ENCODE measurements at regions not wholly inside any gene's neighbourhood (a gene's known extent, or its start where the extent isn't known, plus 50 kb on each side); places are given as distances from the start of the nearest gene placed in this dataset.

GRCh38 chr14:73785336-73785833 is 66.2 kb upstream of the PTGR2 start (continued):
- TF ChIP-seq TSHZ1 (tag by site-specific recombination; IDR thresholded peaks at IDR 0.05; ENCODE audit: borderline replicate concordance), result 0 out of 2 replicates have a peak, but pooled peaks have one; percentile 7
- peak; percentile 75 for TF ChIP-seq ZBTB48 (tag by site-specific recombination; IDR thresholded peaks at IDR 0.05)
- TF ChIP-seq ZNF629 (tag by site-specific recombination; IDR thresholded peaks at IDR 0.05), result peak; percentile 89
- peak; percentile 88 for TF ChIP-seq PRDM10 (tag by site-specific recombination; IDR thresholded peaks at IDR 0.05)
- TF ChIP-seq KLF10 (tag by site-specific recombination; IDR thresholded peaks at IDR 0.05), result 0 out of 2 replicates have a peak, but pooled peaks have one; percentile 45
- no peak for TF ChIP-seq ZBTB10 (tag by site-specific recombination; IDR thresholded peaks at IDR 0.05)
- peak; percentile 18; the same call in 1 of the 2 replicates for TF ChIP-seq ZIC2 (tag by site-specific recombination; IDR thresholded peaks at IDR 0.05)
- peak; percentile 83 for TF ChIP-seq PRDM1 (tag by site-specific recombination; IDR thresholded peaks at IDR 0.05)
- no peak for TF ChIP-seq SP2 (tag by site-specific recombination; IDR thresholded peaks at IDR 0.05)
- TF ChIP-seq ZNF658 (tag by site-specific recombination; IDR thresholded peaks at IDR 0.05), result no peak
- no peak for TF ChIP-seq ZNF280D (tag by site-specific recombination; IDR thresholded peaks at IDR 0.05)
- peak; percentile 63 for TF ChIP-seq FEZF1 (tag by site-specific recombination; IDR thresholded peaks at IDR 0.05)
- TF ChIP-seq ZNF549 (tag by site-specific recombination; IDR thresholded peaks at IDR 0.05), result no peak
- peak; percentile 69 for TF ChIP-seq ZBTB21 (tag by site-specific recombination; IDR thresholded peaks at IDR 0.05)
- TF ChIP-seq TRIM28 (IDR thresholded peaks at IDR 0.05; ENCODE audit: borderline replicate concordance, low read length), result peak; percentile 85; the same call in 1 of the 2 replicates
- no peak for TF ChIP-seq ZBTB20 (tag by site-specific recombination; IDR thresholded peaks at IDR 0.05)
- peak; percentile 72 for TF ChIP-seq ZNF366 (tag by site-specific recombination; conservative IDR thresholded peaks at IDR 0.05)
- 0 out of 2 replicates have a peak, but pooled peaks have one; percentile 45 for TF ChIP-seq PRDM6 (tag by site-specific recombination; IDR thresholded peaks at IDR 0.05)
- TF ChIP-seq ZNF76 (tag by site-specific recombination; IDR thresholded peaks at IDR 0.05; ENCODE audit: borderline replicate concordance, low read depth), result 0 out of 2 replicates have a peak, but pooled peaks have one; percentile 1
- TF ChIP-seq OSR2 (tag by site-specific recombination; IDR thresholded peaks at IDR 0.05), result peak; percentile 50; the same call in 1 of the 2 replicates
- peak; percentile 60 for TF ChIP-seq ZNF660 (tag by site-specific recombination; IDR thresholded peaks at IDR 0.05)
- TF ChIP-seq ZNF600 (tag by site-specific recombination; IDR thresholded peaks at IDR 0.05), result peak; percentile 69
- peak; percentile 62; the same call in 1 of the 2 replicates for TF ChIP-seq ZNF843 (tag by site-specific recombination; IDR thresholded peaks at IDR 0.05)
